Esophagus mucosa (tissue), 1 donor: ENCODE measurements at regions not wholly inside any gene's neighbourhood (a gene's known extent, or its start where the extent isn't known, plus 50 kb on each side); places are given as distances from the start of the nearest gene placed in this dataset.

Experiments used
- ATAC-seq: fragments of 200-7000 bp; cut with Tn5 transposase; one replicate; pipeline ENCODE4 v1.9.1; 2020
- donor health status: DM: yes; HTN: yes; CAD: no.

GRCh38 chr2:123971564-123972318 lies 53.3 kb upstream of the CNTNAP5 start:
- ATAC-seq = no peak
